MCF 10A (cell line): ENCODE measurements at regions not wholly inside any gene's neighbourhood (a gene's known extent, or its start where the extent isn't known, plus 50 kb on each side); places are given as distances from the start of the nearest gene placed in this dataset.

Source experiments
- BruUV-seq: library from RNA; stranded (reverse); fragments of 400-500 nt; replicated peaks from 2 replicates; lab custom pipeline; 2021; lab: Mats Ljungman, UMichigan
- CTCF ChIA-PET: fragments of 300-600 bp; sonication (Branson Sonifier 250); formaldehyde crosslinking; extraction: SDS; loops from one replicate; lab custom pipeline; 2021; ENCODE audit warnings: antibody characterized with exemption, inconsistent platforms; lab: Yijun Ruan, JAX
- POLR2A ChIA-PET: fragments of 300-600, 350-650 bp; sonication (Branson Sonifier 250); formaldehyde crosslinking; extraction: SDS; loops from one replicate; lab custom pipeline; 2020; ENCODE audit warnings: antibody characterized with exemption, inconsistent platforms; lab: Yijun Ruan, JAX
- DNase-seq: peaks from one replicate; pipeline ENCODE4 v3.0.0-alpha.2; 2018; ENCODE audit not compliant: unreplicated experiment
- H3K27ac Mint-ChIP-seq: one replicate; pipeline ENCODE4 v1.8.0; 2022; ENCODE audit warnings: mild to moderate bottlenecking, low read depth, mixed read lengths; ENCODE audit not compliant: unreplicated experiment
- H3K27me3 Mint-ChIP-seq: one replicate; pipeline ENCODE4 v1.8.0; 2022; ENCODE audit warnings: mixed read lengths; ENCODE audit not compliant: insufficient read depth, unreplicated experiment
- H3K36me3 Mint-ChIP-seq: one replicate; pipeline ENCODE4 v1.8.0; 2022; ENCODE audit warnings: mild to moderate bottlenecking, moderate library complexity, mixed read lengths; ENCODE audit not compliant: insufficient read depth, unreplicated experiment
- H3K4me1 Mint-ChIP-seq: one replicate; pipeline ENCODE4 v1.8.0; 2022; ENCODE audit warnings: mixed read lengths; ENCODE audit not compliant: insufficient read depth, unreplicated experiment
- H3K4me3 Mint-ChIP-seq: one replicate; pipeline ENCODE4 v1.8.0; 2022; ENCODE audit warnings: mild to moderate bottlenecking, moderate library complexity, mixed read lengths; ENCODE audit not compliant: unreplicated experiment
- H3K9me3 Mint-ChIP-seq: one replicate; pipeline ENCODE4 v1.8.0; 2022; ENCODE audit warnings: mixed read lengths; ENCODE audit not compliant: unreplicated experiment
- intact Hi-C: fragments of 100-400 bp; cut with micrococcal nuclease; formaldehyde crosslinking; loops from 2 replicates; pipeline ENCODE4 v1.14.1; 2022
- TF ChIP-seq, protein P1 (sequence below): fragments of 200-600 bp; IDR thresholded peaks from one replicate; pipeline ENCODE4 v1.8.0; 2022; ENCODE audit warnings: antibody characterized with exemption, mild to moderate bottlenecking; ENCODE audit not compliant: unreplicated experiment

GRCh38 chr1:30538993-30539867 is 184.2 kb downstream of the MATN1 start:
- ChIA-PET CTCF (no interaction called here), POLR2A (interaction anchor here (0.7 kb wide), 2 partner anchors 10 to 409 kb away, joined by 3 to 4 read pairs; no protein-coding TSS in a partner anchor)
- Mint-ChIP-seq H3K27me3 (no peaks in the 10 kb centered on the region), H3K4me1 (no peaks in the 10 kb centered on the region), H3K36me3 (no peaks in the 10 kb centered on the region), H3K4me3 (no peak overlapping the region), H3K27ac (no peak overlapping the region), H3K9me3 (peaks cover 8% of the 10 kb centered on the region)
- DNase-seq, result no peak
- BruUV-seq, result no TSS peak
- intact Hi-C loops, result no loop called here
- TF ChIP-seq, protein P1, sequence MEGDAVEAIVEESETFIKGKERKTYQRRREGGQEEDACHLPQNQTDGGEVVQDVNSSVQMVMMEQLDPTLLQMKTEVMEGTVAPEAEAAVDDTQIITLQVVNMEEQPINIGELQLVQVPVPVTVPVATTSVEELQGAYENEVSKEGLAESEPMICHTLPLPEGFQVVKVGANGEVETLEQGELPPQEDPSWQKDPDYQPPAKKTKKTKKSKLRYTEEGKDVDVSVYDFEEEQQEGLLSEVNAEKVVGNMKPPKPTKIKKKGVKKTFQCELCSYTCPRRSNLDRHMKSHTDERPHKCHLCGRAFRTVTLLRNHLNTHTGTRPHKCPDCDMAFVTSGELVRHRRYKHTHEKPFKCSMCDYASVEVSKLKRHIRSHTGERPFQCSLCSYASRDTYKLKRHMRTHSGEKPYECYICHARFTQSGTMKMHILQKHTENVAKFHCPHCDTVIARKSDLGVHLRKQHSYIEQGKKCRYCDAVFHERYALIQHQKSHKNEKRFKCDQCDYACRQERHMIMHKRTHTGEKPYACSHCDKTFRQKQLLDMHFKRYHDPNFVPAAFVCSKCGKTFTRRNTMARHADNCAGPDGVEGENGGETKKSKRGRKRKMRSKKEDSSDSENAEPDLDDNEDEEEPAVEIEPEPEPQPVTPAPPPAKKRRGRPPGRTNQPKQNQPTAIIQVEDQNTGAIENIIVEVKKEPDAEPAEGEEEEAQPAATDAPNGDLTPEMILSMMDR, result no peak

DNA sequence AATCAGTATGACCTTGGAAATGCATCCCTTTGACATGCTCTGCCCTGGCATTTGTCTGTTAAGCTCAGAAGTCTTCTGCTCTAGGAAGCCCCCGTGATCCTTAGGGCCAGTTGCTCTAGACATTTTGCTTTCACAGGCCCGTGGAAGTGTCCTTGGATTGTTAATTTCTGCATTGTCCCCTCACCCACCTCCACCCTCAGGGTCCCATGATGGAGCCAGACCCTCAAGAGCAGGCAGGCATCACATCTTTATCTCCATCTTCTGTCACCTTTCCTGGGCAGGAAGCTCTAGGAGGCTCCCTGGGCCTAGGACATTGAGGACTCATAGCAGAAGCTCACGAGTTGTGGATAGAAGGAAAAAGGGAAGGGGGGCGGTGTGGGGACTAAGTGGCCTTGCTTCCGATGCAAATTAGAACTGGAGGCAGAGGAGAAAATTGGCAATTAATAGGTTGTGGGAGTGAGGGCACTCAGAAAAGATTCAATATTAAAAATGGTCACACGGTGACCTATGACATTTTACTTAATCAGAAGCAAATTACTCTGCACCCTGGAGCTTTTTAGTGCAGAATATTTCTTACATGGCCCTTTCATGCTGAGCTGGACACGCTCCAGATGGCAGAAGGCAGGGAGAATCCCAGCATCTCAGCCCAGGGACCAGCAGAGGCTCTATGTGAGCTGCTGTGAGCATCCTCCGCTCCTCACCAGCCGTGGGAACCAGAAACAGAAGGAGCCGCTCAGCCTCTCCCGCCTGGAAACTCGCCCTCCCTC is 185.0 kb downstream of the MATN1 start:
- Mint-ChIP-seq H3K36me3 (no peaks in the 10 kb centered on the region), H3K4me3 (no peak overlapping the region), H3K27ac (no peak overlapping the region), H3K27me3 (no peaks in the 10 kb centered on the region), H3K9me3 (peaks cover 8% of the 10 kb centered on the region), H3K4me1 (no peaks in the 10 kb centered on the region)
- no peak for DNase-seq
- ChIA-PET POLR2A (no interaction called here), CTCF (no interaction called here)
- intact Hi-C loops, result no loop called here
- TF ChIP-seq, protein P1, result no peak
- BruUV-seq, result no TSS peak

DNA sequence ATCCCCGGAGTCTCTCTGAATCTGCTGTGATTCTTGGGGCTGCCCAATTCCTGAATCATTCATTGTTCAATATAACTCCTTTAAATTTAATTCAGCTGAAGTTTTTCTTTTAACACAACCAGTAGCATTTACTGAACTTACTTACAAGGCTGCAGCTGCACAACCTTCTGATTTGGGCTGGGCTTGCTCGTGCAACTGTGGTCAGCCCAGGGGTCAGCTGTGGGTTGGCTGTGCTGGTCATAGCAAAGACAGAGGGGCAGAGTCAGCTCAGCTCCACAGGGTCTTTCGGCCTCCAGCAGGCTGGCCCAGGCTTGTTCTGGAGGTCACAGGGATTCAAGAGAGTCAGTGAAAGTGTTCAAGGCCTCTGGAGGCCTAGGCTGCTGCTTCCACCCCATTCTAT is 186.1 kb downstream of the MATN1 start:
- ChIA-PET CTCF (no interaction called here), POLR2A (no interaction called here)
- H3K9me3 Mint-ChIP-seq, result peaks cover 8% of the 10 kb centered on the region
- H3K4me3 Mint-ChIP-seq, result no peak overlapping the region
- no peaks in the 10 kb centered on the region for H3K4me1 Mint-ChIP-seq
- no TSS peak for BruUV-seq
- no peaks in the 10 kb centered on the region for H3K36me3 Mint-ChIP-seq
- TF ChIP-seq, protein P1, result no peak
- intact Hi-C loops, result no loop called here
- no peak for DNase-seq
- no peaks in the 10 kb centered on the region for H3K27me3 Mint-ChIP-seq
- no peak overlapping the region for H3K27ac Mint-ChIP-seq

DNA sequence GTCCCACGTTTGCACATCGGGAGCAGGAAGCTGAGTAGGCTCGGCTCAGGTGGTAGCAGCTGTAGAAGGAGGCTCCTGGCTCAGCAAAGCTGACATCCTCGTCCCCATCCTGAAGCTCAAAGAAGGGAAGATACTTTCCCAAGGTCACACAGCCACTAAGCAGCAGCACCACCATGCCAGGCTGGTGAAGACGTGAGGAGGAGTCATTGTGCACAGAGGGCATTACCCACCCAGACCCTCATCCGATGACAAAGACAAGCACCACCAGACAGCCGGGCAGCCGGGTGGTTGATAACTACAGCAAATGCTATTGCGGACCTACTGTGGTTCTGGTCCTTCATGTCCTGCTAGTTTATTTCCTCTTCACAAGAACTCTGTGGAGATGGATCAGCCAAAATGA is 186.9 kb downstream of the MATN1 start:
- intact Hi-C loops, result no loop called here
- no TSS peak for BruUV-seq
- no peak overlapping the region for H3K27ac Mint-ChIP-seq
- H3K9me3 Mint-ChIP-seq, result peaks cover 2% of the 10 kb centered on the region
- TF ChIP-seq, protein P1, result no peak
- no peak for DNase-seq
- POLR2A ChIA-PET, result no interaction called here
- no peaks in the 10 kb centered on the region for H3K27me3 Mint-ChIP-seq
- H3K4me3 Mint-ChIP-seq, result no peak overlapping the region
- no peaks in the 10 kb centered on the region for H3K4me1 Mint-ChIP-seq
- no peaks in the 10 kb centered on the region for H3K36me3 Mint-ChIP-seq
- CTCF ChIA-PET, result no interaction called here
